Gastrocnemius medialis (tissue), 4 donors: ENCODE measurements at regions not wholly inside any gene's neighbourhood (a gene's known extent, or its start where the extent isn't known, plus 50 kb on each side); places are given as distances from the start of the nearest gene placed in this dataset.

Experiments used
- ATAC-seq, 2 donors: fragments of 150-250 bp; one replicate each; pipeline ENCODE4 v1.9.1; 2016
- DNase-seq, 2 donors: peaks; one replicate each; pipeline ENCODE4 v3.0.0-alpha.2; 2019
- H3K27ac ChIP-seq, 4 donors: fragments of 200-600 bp; sonication (generic); 1 replicate in 1 of 4; 2 replicates in 3 of 4; pipeline ENCODE4 v1.5.1; 2016 to 2018; ENCODE audit warnings: mild to moderate bottlenecking in 2 of 4, moderate library complexity in 1 of 4
- H3K27me3 ChIP-seq, 3 donors: fragments of 200-600 bp; sonication (generic) in 2 of 3; 1 replicate in 1 of 3; 2 replicates in 2 of 3; pipeline versions ENCODE4 v1.5.1 to v1.6.0; 2016 to 2019; ENCODE audit warnings: mild to moderate bottlenecking in 1 of 3, moderate library complexity in 1 of 3
- H3K36me3 ChIP-seq, 2 donors: fragments of 200-600 bp; sonication (generic) in 1 of 2; one replicate each; pipeline ENCODE4 v1.5.1; 2017 to 2018
- H3K4me1 ChIP-seq, 2 donors: fragments of 200-600 bp; sonication (generic) in 1 of 2; one replicate each; pipeline ENCODE4 v1.5.1; 2016 to 2017; ENCODE audit warnings: mild to moderate bottlenecking in 2 of 2
- H3K4me3 ChIP-seq, 4 donors: fragments of 200-600 bp; sonication (generic) in 3 of 4; 1 replicate in 1 of 4; 2 replicates in 3 of 4; pipeline ENCODE4 v1.5.1; 2016 to 2019; ENCODE audit warnings: mild to moderate bottlenecking in 2 of 4
- H3K9me3 ChIP-seq, 3 donors: fragments of 200-600 bp; sonication (generic) in 2 of 3; 1 replicate in 1 of 3; 2 replicates in 2 of 3; pipeline ENCODE4 v1.5.1; 2016 to 2019
- CTCF ChIP-seq, 5 experiments: fragments of 450-650 bp in 3 of 5; fragments of 200-600 bp in 2 of 5; sonication (generic) in 2 of 5; IDR thresholded peaks in 4 of 5; conservative IDR thresholded peaks in 1 of 5; 1 replicate in 4 of 5; 2 replicates in 1 of 5; pipeline ENCODE4 v1.5.1; 2016 to 2019; ENCODE audit warnings: antibody characterized with exemption in 5 of 5, mild to moderate bottlenecking in 3 of 5, moderate library complexity in 3 of 5
- POLR2A ChIP-seq, 2 donors: fragments of 450-650 bp; IDR thresholded peaks; one replicate each; pipeline ENCODE4 v1.6.1; 2017; ENCODE audit warnings: antibody characterized with exemption in 2 of 2, mild to moderate bottlenecking in 2 of 2, moderate library complexity in 2 of 2
- in situ Hi-C, 4 donors: fragments of 200-750 bp; cut with MboI; loops; one replicate each; pipeline versions ENCODE4 v1.15.0 to v1.8.0; 2017; ENCODE audit warnings: low sequenced_read_pairs in 4 of 4
- intact Hi-C: fragments of 100-400 bp; cut with DNase I; formaldehyde crosslinking; loops from one replicate; pipeline ENCODE4 v1.15.1; 2023; ENCODE audit warnings: low total_unique reads

DNA sequence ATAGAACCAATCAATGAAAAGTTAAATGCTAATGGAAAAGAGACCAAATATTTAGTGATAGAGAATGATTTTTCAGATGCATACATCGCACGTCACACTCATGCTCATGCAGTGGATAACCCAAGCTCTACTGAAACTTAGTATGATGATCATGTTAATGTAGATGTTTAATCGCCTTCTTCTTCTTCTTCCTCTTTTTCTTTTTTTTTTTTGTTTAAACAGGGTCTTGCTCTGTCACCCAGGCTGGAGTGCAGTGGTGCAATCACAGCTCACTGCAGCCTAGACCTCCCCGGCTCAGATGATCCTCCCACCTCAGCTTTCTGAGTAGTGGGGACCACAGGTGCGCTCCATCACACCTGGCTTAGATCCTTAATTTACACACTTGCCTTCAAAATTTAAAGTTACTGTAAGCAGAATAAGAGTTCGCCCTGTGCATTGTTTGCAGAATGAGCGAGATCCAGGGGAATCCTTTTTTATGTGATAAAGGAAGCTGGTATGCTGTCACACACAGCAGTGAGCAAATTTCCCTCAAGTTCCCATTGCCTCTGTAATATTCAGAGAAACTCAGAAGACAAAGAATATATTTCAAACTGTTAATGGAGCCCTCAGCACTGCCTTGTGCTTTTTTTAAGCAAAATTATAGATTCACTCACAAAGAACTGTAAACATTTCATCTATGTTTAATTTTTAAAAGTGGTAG lies 194.2 kb upstream of the SGK1 start:
- no peak overlapping the region for H3K4me3 ChIP-seq
- in situ Hi-C loops, result no loop called here
- H3K9me3 ChIP-seq, result no peaks in the 10 kb centered on the region
- H3K4me1 ChIP-seq, result peaks cover 4 to 6% of the 10 kb centered on the region in 2 donors
- peak overlapping the region in 1 of 4 donors; percentile 22 for H3K27ac ChIP-seq
- no peaks in the 10 kb centered on the region for H3K27me3 ChIP-seq
- no peaks in the 10 kb centered on the region for H3K36me3 ChIP-seq
- intact Hi-C loops, result no loop called here
- ATAC-seq, result no peak
- DNase-seq, result no peak
- TF ChIP-seq CTCF (IDR thresholded peaks at IDR 0.05 in 4 of 5, conservative IDR thresholded peaks at IDR 0.05 in 1 of 5) (no peak), POLR2A (IDR thresholded peaks at IDR 0.05) (no peak)

GRCh38 chr6:134510920-134511319 lies 193.0 kb upstream of the SGK1 start:
- Histone ChIP-seq H3K4me1 (no peaks in the 10 kb centered on the region), H3K9me3 (no peaks in the 10 kb centered on the region), H3K27ac (no peak overlapping the region), H3K27me3 (no peaks in the 10 kb centered on the region), H3K4me3 (no peak overlapping the region), H3K36me3 (no peaks in the 10 kb centered on the region)
- intact Hi-C loops, result no loop called here
- in situ Hi-C loops, result no loop called here
- ATAC-seq, result no peak
- TF ChIP-seq POLR2A (IDR thresholded peaks at IDR 0.05), result no peak
- TF ChIP-seq CTCF (IDR thresholded peaks at IDR 0.05 in 4 of 5, conservative IDR thresholded peaks at IDR 0.05 in 1 of 5), result no peak
- no peak for DNase-seq

- in situ Hi-C loops, result no loop called here
- intact Hi-C loops, result no loop called here
- H3K27ac ChIP-seq, result no peak overlapping the region
Measured at GRCh38 chr6:134510142-134510541, 192.2 kb upstream of the SGK1 start.

DNA sequence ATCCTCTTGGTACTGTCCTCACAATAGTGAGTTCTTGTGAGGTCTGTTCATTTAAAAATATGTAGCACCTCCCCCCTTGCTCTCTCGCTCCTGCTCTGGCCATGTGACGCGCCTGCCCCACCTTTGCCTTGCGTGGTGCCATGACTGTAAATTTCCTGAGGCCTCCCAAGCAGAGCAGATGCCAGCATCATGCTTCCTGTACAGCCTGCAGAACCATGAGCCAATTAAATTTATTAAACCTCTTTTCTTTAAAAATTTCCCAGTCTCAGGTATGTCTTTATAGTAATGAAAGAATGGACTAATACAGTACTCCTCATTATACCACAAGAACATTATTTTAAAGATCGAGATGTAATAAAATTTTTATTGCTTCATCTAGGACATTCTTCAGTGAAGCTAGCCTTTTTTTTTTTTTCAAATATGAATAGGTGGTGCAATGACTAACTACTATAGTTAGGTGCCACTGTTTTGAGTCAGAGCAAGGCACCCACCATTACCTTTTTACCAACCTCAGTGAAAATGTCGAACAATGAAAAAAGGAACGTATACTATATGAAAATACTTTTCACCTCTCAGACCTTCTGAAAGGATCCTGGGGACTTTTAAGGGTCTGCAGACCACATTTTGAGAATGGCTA lies 191.1 kb upstream of the SGK1 start:
- H3K27ac ChIP-seq, result no peak overlapping the region
- H3K9me3 ChIP-seq, result no peaks in the 10 kb centered on the region
- no peak overlapping the region for H3K4me3 ChIP-seq
- no peak for ATAC-seq
- DNase-seq, result no peak
- TF ChIP-seq CTCF (IDR thresholded peaks at IDR 0.05 in 4 of 5, conservative IDR thresholded peaks at IDR 0.05 in 1 of 5) (no peak), POLR2A (IDR thresholded peaks at IDR 0.05) (no peak)
- intact Hi-C loops (no loop called here), in situ Hi-C loops (no loop called here)
- H3K27me3 ChIP-seq, result no peaks in the 10 kb centered on the region
- H3K4me1 ChIP-seq, result no peaks in the 10 kb centered on the region
- H3K36me3 ChIP-seq, result no peaks in the 10 kb centered on the region

More at GRCh38 chr6:134510142-134510541, 192.2 kb upstream of the SGK1 start:
- no peak for ATAC-seq
- H3K4me3 ChIP-seq, result no peak overlapping the region
- H3K4me1 ChIP-seq, result no peaks in the 10 kb centered on the region
- no peak for DNase-seq
- H3K27me3 ChIP-seq, result no peaks in the 10 kb centered on the region
- no peaks in the 10 kb centered on the region for H3K9me3 ChIP-seq
- no peaks in the 10 kb centered on the region for H3K36me3 ChIP-seq
- TF ChIP-seq CTCF (IDR thresholded peaks at IDR 0.05 in 4 of 5, conservative IDR thresholded peaks at IDR 0.05 in 1 of 5), result no peak
- TF ChIP-seq POLR2A (IDR thresholded peaks at IDR 0.05), result no peak
